Brain microvascular endothelial cell (primary cell): ENCODE measurements at regions not wholly inside any gene's neighbourhood (a gene's known extent, or its start where the extent isn't known, plus 50 kb on each side); places are given as distances from the start of the nearest gene placed in this dataset.
"Not testable (repeated sequence)": the region's sequence is repeated elsewhere in the genome, so short reads cannot be mapped to it uniquely, and the experiment has no call there.

Source experiments
- DNase-seq: peaks from one replicate; pipeline ENCODE4 v3.0.0-alpha.2; 2020
- H3K27ac ChIP-seq: fragments of 250-450 bp; sonication (Bioruptor Pico); 2 replicates; pipeline ENCODE4 v1.5.1; 2020; ENCODE audit warnings: mild to moderate bottlenecking, moderate library complexity
- H3K27me3 ChIP-seq: fragments of 250-450 bp; sonication (Bioruptor Pico); replicated peaks from 2 replicates; pipeline ENCODE4 v1.5.1; 2020; ENCODE audit warnings: mild to moderate bottlenecking
- H3K36me3 ChIP-seq: fragments of 250-450 bp; sonication (Bioruptor Pico); replicated peaks from 2 replicates; pipeline ENCODE4 v1.5.1; 2020; ENCODE audit warnings: mild to moderate bottlenecking
- H3K4me3 ChIP-seq: 2 replicates; pipeline ENCODE4 v1.5.1; 2011; ENCODE audit warnings: low read depth, mild to moderate bottlenecking, control low read depth, low read length, moderate library complexity
- in situ Hi-C: cut with HindIII; loops from 2 replicates; pipeline ENCODE4 v1.10.0; 2017; ENCODE audit warnings: low sequenced_read_pairs, low pct_ligation_motif_present
- TF ChIP-seq, protein P1 (sequence below): IDR thresholded peaks from 2 replicates; pipeline ENCODE4 v1.5.1; 2011; ENCODE audit warnings: low read depth, mild to moderate bottlenecking, moderate library complexity, low read length, control low read depth, inconsistent platforms; ENCODE audit errors: missing control alignments

DNA sequence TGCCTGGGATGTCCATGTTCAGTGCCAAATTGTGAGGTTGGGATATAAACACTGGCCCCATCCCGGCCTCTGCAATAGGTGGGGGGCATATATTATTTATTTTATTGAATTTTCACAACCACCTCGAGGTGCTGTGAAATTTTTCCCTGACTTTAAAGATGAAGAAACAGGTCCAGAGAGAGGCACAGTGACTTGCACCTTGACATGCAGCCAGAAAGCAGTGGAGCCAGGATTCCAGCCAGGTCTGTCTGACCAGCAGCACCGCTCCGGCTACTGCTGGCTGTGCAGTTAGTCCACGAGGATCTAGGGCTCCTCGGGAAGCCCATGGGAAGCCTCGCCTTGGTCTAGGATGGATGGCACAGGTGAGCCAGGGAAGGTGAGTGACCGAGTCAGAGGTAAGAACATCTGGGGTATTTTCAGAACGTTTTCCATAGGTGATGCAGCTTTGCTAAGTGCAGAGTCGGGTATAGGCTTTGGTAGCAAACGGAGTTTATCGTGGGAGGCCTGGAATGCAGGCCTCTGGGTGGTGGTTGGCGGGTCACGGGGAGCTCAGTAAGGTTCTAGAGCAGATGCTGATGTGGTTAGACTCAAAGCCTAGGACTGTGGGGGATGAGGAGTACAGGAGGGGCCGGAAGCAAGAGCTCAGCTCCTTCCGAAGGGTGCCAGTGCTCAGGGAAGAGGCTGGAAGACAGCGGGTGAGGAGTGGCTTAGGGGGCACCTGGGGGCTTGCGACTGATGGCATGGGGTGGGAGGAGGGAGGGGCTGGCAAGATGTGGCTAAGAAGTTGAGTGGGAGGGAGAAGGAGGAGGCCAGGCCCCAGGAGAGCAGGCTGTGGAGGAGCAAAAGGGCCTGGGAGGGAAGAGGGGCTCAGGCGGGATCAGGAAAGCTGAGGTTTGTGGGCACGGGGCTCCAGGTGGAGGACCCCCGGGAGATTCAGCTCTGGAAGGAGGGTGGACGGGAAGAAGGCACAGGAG lies 107.7 kb upstream of the LRPAP1 start:
- H3K27ac ChIP-seq: no peak overlapping the region
- TF ChIP-seq, protein P1, sequence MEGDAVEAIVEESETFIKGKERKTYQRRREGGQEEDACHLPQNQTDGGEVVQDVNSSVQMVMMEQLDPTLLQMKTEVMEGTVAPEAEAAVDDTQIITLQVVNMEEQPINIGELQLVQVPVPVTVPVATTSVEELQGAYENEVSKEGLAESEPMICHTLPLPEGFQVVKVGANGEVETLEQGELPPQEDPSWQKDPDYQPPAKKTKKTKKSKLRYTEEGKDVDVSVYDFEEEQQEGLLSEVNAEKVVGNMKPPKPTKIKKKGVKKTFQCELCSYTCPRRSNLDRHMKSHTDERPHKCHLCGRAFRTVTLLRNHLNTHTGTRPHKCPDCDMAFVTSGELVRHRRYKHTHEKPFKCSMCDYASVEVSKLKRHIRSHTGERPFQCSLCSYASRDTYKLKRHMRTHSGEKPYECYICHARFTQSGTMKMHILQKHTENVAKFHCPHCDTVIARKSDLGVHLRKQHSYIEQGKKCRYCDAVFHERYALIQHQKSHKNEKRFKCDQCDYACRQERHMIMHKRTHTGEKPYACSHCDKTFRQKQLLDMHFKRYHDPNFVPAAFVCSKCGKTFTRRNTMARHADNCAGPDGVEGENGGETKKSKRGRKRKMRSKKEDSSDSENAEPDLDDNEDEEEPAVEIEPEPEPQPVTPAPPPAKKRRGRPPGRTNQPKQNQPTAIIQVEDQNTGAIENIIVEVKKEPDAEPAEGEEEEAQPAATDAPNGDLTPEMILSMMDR: no peak
- H3K27me3 ChIP-seq: no peaks in the 10 kb centered on the region
- H3K36me3 ChIP-seq: no peaks in the 10 kb centered on the region
- in situ Hi-C loops: no loop called here
- no peak for DNase-seq
- no peak overlapping the region for H3K4me3 ChIP-seq

GRCh38 chr4:3638080-3638795 lies 106.0 kb upstream of the LRPAP1 start:
- in situ Hi-C loops: no loop called here
- TF ChIP-seq, protein P1: no peak
- H3K27ac ChIP-seq: no peak overlapping the region
- no peak for DNase-seq
- no peaks in the 10 kb centered on the region for H3K27me3 ChIP-seq
- H3K36me3 ChIP-seq: no peaks in the 10 kb centered on the region
- H3K4me3 ChIP-seq: no peak overlapping the region

- Histone ChIP-seq H3K27me3 (no peaks in the 10 kb centered on the region), H3K4me3 (no peak overlapping the region), H3K27ac (no peak overlapping the region), H3K36me3 (no peaks in the 10 kb centered on the region)
- in situ Hi-C loops: no loop called here
- DNase-seq: no peak
- TF ChIP-seq, protein P1: no peak
Observed at GRCh38 chr4:3637326-3638016, 105.2 kb upstream of the LRPAP1 start.

GRCh38 chr4:3636646-3637320 lies 104.6 kb upstream of the LRPAP1 start:
- no peak overlapping the region for H3K27ac ChIP-seq
- DNase-seq: no peak
- TF ChIP-seq, protein P1: no peak
- in situ Hi-C loops: no loop called here
- no peaks in the 10 kb centered on the region for H3K36me3 ChIP-seq
- no peaks in the 10 kb centered on the region for H3K27me3 ChIP-seq
- no peak overlapping the region for H3K4me3 ChIP-seq

DNA sequence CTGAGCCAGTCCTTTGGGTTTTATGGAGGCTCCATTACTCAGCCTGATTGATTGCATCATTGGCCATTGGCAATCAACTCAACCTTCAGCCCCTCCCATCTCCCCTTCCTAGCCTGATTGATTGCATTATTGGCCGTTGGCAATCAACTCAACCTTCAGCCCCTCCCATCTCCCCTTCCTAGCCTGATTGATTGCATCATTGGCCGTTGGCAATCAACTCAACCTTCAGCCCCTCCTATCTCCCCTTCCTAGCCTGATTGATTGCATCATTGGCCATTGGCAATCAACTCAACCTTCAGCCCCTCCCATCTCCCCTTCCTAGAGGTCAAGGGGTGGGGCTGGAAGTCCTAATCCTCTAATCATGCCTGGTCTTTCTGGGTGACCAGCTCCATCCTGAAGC lies 103.8 kb upstream of the LRPAP1 start:
- H3K36me3 ChIP-seq, DNase-seq, H3K27ac ChIP-seq, H3K27me3 ChIP-seq, in situ Hi-C loops, H3K4me3 ChIP-seq: not testable (repeated sequence)
